Large intestine (tissue), 3 donors: ENCODE measurements at regions not wholly inside any gene's neighbourhood (a gene's known extent, or its start where the extent isn't known, plus 50 kb on each side); places are given as distances from the start of the nearest gene placed in this dataset.

Source experiments
- DNase-seq, 2 donors: peaks; one replicate each; pipeline versions ENCODE4 v3.0.0 to v3.0.0-alpha.2; 2013
- H3K27ac ChIP-seq: one replicate; pipeline ENCODE4 v1.5.1; 2013; ENCODE audit warnings: low read length
- H3K27me3 ChIP-seq: 2 replicates; pipeline ENCODE4 v1.6.1; 2013; ENCODE audit warnings: low read length; ENCODE audit not compliant: control insufficient read depth, insufficient read depth
- H3K36me3 ChIP-seq: 2 replicates; pipeline ENCODE4 v1.6.1; 2013; ENCODE audit warnings: low read length; ENCODE audit not compliant: control insufficient read depth, insufficient read depth
- H3K4me1 ChIP-seq: one replicate; pipeline ENCODE4 v1.6.1; 2013; ENCODE audit warnings: low read length; ENCODE audit not compliant: control insufficient read depth, insufficient read depth
- H3K4me3 ChIP-seq: one replicate; pipeline ENCODE4 v1.5.1; 2013; ENCODE audit warnings: low read length
- H3K9me3 ChIP-seq: one replicate; pipeline ENCODE4 v1.6.1; 2013; ENCODE audit warnings: mild to moderate bottlenecking, low read depth, low read length, moderate library complexity; ENCODE audit not compliant: control insufficient read depth
- WGBS: methylation state at CpG from one replicate; pipeline ENCODE4 v1.1.5; 2013; ENCODE audit warnings: low lambda C conversion rate; ENCODE audit not compliant: insufficient coverage; 5-methylcytosine and 5-hydroxymethylcytosine counted together

DNA sequence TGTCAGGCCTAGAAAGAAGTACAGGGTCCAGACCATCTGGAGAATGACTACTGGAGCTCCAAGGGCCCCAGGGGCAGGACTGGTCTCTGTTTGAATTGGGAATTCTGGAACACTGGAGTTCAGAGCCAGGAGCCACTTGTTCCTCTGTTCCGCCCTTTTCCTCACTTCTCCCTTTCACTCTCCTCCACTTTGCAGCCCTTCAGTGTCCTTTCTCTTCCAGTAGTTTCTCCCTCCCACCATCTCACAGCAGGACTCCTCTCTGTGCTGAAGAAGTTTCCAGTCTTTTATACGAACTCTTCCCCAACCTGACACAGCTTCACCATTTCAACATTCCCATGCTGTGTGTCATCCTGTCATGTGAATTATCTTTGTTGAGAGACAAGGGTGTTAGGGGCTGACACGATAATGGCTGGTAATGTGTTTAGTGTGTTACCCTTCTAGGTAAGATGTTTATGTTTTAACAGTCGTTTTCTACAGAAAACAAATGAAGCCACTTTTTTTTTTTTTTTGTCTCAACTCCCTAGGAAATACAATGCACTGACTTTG lies 180.3 kb upstream of the MYOCD start:
- Histone ChIP-seq H3K4me3 (no peak overlapping the region), H3K9me3 (no peaks in the 10 kb centered on the region), H3K4me1 (no peaks in the 10 kb centered on the region), H3K36me3 (no peaks in the 10 kb centered on the region), H3K27me3 (no peaks in the 10 kb centered on the region), H3K27ac (no peak overlapping the region)
- no peak for DNase-seq
- WGBS, result 82% methylated on average over 3 of the region's 4 CpGs

DNA sequence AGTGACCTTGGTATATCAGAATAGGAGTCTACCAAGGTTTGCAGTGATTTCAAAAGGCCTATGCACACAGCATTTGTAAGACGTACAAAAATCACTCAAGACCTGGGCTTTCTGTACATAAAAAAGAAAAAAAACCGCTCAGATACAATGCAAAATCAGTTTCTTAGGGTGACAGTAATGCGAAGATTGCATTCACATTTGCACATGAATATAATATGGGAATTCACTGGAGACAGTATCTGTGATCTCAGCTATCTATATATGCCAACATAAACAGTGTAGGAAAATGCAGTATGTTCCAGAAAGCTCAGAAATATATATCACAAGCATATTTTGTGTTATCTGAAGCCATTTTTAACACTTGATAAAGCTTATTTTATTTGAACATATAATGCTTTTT lies 176.4 kb upstream of the MYOCD start:
- Histone ChIP-seq H3K27ac (no peak overlapping the region), H3K4me1 (no peaks in the 10 kb centered on the region), H3K36me3 (no peaks in the 10 kb centered on the region), H3K9me3 (no peaks in the 10 kb centered on the region), H3K27me3 (no peaks in the 10 kb centered on the region), H3K4me3 (no peak overlapping the region)
- WGBS, result no CpG with 5 or more reads among the region's 3 CpGs
- no peak for DNase-seq

DNA sequence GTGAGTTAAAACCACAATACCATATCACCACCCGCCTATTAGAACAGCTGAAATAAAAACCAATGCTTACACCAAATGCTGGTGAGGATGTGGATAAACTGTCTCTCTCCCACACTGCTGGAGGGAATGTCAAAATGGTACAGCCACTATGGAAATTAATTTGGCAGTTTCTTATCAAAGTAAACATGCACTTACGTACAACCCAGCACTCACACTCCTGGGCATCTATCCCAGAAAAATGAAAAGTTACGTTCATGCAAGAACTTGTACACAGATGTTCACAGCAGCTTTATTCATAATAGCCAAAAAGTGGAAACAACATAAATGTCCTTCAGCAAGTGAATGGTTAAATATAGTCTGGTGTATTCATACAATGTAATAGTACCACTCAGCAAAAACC lies 173.2 kb upstream of the MYOCD start:
- no peaks in the 10 kb centered on the region for H3K36me3 ChIP-seq
- WGBS, result no CpG with 5 or more reads among the region's 3 CpGs
- no peak for DNase-seq
- H3K27ac ChIP-seq, result no peak overlapping the region
- no peaks in the 10 kb centered on the region for H3K9me3 ChIP-seq
- no peaks in the 10 kb centered on the region for H3K4me1 ChIP-seq
- H3K27me3 ChIP-seq, result no peaks in the 10 kb centered on the region
- H3K4me3 ChIP-seq, result no peak overlapping the region

GRCh38 chr17:12505866-12506265 lies 159.8 kb upstream of the MYOCD start:
- Histone ChIP-seq H3K36me3 (no peaks in the 10 kb centered on the region), H3K4me3 (no peak overlapping the region), H3K4me1 (no peaks in the 10 kb centered on the region), H3K27ac (no peak overlapping the region), H3K27me3 (no peaks in the 10 kb centered on the region), H3K9me3 (no peaks in the 10 kb centered on the region)
- WGBS, result no CpG with 5 or more reads among the region's 2 CpGs
- no peak for DNase-seq

DNA sequence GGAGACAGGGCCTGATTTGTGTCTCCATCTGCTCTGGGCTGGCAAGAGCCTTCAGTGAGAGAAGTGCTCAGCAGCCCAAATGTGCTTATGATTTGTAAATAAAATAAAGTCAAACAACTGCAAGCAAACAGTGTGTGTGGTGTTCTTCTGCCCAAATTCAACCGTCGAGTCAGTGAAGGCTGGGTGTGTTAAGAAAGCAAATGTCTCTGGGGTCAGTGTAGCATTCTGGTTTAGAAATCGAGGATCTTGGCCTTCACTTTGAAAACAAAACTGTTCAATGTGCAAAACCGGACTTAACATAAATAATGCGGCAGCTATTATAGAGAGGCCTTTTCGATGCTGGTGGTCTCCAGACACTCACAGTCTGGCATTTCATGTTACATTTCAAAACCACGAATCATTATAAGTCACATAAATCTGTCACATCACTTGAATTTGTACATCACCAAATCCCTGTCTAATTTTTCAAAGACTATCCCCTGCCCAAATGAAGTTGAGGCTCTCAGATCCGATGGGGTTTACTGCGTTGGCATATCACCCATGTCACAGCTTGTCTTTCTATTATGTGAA lies 158.6 kb upstream of the MYOCD start:
- no peaks in the 10 kb centered on the region for H3K36me3 ChIP-seq
- no peak for DNase-seq
- no peak overlapping the region for H3K4me3 ChIP-seq
- H3K4me1 ChIP-seq, result no peaks in the 10 kb centered on the region
- no peaks in the 10 kb centered on the region for H3K9me3 ChIP-seq
- WGBS, result 100% methylated on average over 1 of the region's 9 CpGs
- H3K27ac ChIP-seq, result no peak overlapping the region
- no peaks in the 10 kb centered on the region for H3K27me3 ChIP-seq

GRCh38 chr17:12509801-12510200 lies 155.9 kb upstream of the MYOCD start:
- Histone ChIP-seq H3K27ac (no peak overlapping the region), H3K36me3 (no peaks in the 10 kb centered on the region), H3K4me1 (no peaks in the 10 kb centered on the region), H3K4me3 (no peak overlapping the region), H3K9me3 (no peaks in the 10 kb centered on the region), H3K27me3 (no peaks in the 10 kb centered on the region)
- no peak for DNase-seq
- no CpG with 5 or more reads among the region's 1 CpG for WGBS

- Histone ChIP-seq H3K36me3 (no peaks in the 10 kb centered on the region), H3K9me3 (no peaks in the 10 kb centered on the region), H3K4me3 (no peak overlapping the region), H3K27ac (no peak overlapping the region), H3K4me1 (no peaks in the 10 kb centered on the region), H3K27me3 (no peaks in the 10 kb centered on the region)
- DNase-seq, result no peak
- no CpG with 5 or more reads among the region's 3 CpGs for WGBS
These were observed 155.2 kb upstream of the MYOCD start for GRCh38 chr17:12510535-12510934.

GRCh38 chr17:12512694-12513355 lies 152.9 kb upstream of the MYOCD start:
- WGBS, result 100% methylated on average over 2 of the region's 4 CpGs
- Histone ChIP-seq H3K27me3 (no peaks in the 10 kb centered on the region), H3K4me3 (no peak overlapping the region), H3K9me3 (no peaks in the 10 kb centered on the region), H3K4me1 (no peaks in the 10 kb centered on the region), H3K36me3 (no peaks in the 10 kb centered on the region), H3K27ac (no peak overlapping the region)
- no peak for DNase-seq

DNA sequence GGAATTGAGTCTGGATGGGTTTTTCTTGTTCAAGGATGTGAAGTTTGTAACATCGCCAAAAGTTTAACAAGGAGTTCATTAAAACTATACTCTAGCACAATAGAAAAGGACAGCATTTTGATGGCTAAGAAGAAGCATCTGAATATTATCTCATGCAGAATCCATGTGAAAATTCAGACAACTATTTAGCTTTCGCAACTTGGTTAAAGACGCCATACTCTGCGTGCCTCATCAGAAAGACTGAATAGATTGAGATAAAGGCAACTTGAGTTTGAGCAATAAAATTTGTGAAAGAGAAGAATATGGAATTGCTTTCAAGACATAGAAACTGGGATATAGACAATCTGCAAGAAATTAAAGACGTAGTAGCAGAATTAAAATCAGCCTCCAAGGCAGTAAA lies 151.1 kb upstream of the MYOCD start:
- WGBS, result 100% methylated on average over 2 of the region's 5 CpGs
- no peak for DNase-seq
- Histone ChIP-seq H3K4me1 (no peaks in the 10 kb centered on the region), H3K27me3 (no peaks in the 10 kb centered on the region), H3K36me3 (no peaks in the 10 kb centered on the region), H3K27ac (no peak overlapping the region), H3K4me3 (no peak overlapping the region), H3K9me3 (no peaks in the 10 kb centered on the region)

DNA sequence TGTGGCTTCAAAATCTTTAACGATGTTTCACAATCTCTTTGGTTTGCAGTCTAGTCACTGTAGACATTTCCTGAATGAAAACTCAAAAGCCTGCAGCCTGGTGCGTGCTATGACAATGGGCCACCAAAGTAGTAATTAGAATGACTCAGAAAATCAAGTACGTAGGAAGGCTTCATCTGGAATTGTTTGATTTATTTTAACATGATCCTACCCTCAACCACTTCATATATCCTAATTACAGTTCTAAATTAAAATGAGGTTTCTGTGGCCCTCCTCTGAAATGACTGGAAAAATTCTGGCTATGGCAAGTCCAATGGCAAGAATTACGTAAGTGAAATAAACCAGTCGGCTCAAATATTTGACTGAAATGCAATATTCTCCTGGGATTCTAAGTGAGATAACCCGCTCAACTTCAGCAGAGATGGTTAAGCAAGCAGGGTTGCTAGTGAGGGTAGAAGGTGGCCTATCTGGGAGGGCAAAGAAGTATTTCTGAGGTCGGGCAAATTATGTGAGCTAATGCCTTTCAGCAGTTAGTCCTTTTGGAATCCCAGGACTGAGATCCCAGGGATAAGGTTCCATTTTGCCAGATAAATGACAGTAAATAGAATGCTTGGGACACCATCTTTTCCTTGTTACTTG lies 145.6 kb upstream of the MYOCD start:
- Histone ChIP-seq H3K36me3 (no peaks in the 10 kb centered on the region), H3K27me3 (no peaks in the 10 kb centered on the region), H3K4me1 (no peaks in the 10 kb centered on the region), H3K9me3 (no peaks in the 10 kb centered on the region), H3K27ac (no peak overlapping the region), H3K4me3 (no peak overlapping the region)
- WGBS, result 93% methylated on average over 3 of the region's 7 CpGs
- no peak for DNase-seq
